WERI-Rb-1 (cell line): ENCODE measurements at regions not wholly inside any gene's neighbourhood (a gene's known extent, or its start where the extent isn't known, plus 50 kb on each side); places are given as distances from the start of the nearest gene placed in this dataset.

Experiments
- DNase-seq: peaks from one replicate; pipeline ENCODE4 v3.0.0-alpha.2; 2020
- H3K27ac ChIP-seq: fragments of 250-450 bp; sonication (Bioruptor Pico); 2 replicates; pipeline ENCODE4 v1.5.1; 2020; ENCODE audit warnings: mild to moderate bottlenecking, moderate library complexity
- H3K27me3 ChIP-seq: fragments of 250-450 bp; sonication (Bioruptor Pico); 2 replicates; pipeline ENCODE4 v1.5.1; 2021; ENCODE audit warnings: mild to moderate bottlenecking, low read depth, moderate library complexity; ENCODE audit not compliant: insufficient read depth, severe bottlenecking
- H3K36me3 ChIP-seq: fragments of 250-450 bp; sonication (Bioruptor Pico); 2 replicates; pipeline ENCODE4 v1.5.1; 2020; ENCODE audit warnings: mild to moderate bottlenecking, moderate library complexity
- H3K4me3 ChIP-seq: 2 replicates; pipeline ENCODE4 v1.5.1; 2011; ENCODE audit warnings: low read depth, mild to moderate bottlenecking, control low read depth, low read length
- H3K9me3 ChIP-seq: fragments of 250-450 bp; sonication (Bioruptor Pico); 2 replicates; pipeline ENCODE4 v1.5.1; 2021; ENCODE audit warnings: mild to moderate bottlenecking, moderate library complexity; ENCODE audit not compliant: severe bottlenecking
- TF ChIP-seq, protein P1 (sequence below): IDR thresholded peaks from 2 replicates; pipeline ENCODE4 v1.5.1; 2011; ENCODE audit warnings: low read depth, mild to moderate bottlenecking, control low read depth, inconsistent platforms, low read length

DNA sequence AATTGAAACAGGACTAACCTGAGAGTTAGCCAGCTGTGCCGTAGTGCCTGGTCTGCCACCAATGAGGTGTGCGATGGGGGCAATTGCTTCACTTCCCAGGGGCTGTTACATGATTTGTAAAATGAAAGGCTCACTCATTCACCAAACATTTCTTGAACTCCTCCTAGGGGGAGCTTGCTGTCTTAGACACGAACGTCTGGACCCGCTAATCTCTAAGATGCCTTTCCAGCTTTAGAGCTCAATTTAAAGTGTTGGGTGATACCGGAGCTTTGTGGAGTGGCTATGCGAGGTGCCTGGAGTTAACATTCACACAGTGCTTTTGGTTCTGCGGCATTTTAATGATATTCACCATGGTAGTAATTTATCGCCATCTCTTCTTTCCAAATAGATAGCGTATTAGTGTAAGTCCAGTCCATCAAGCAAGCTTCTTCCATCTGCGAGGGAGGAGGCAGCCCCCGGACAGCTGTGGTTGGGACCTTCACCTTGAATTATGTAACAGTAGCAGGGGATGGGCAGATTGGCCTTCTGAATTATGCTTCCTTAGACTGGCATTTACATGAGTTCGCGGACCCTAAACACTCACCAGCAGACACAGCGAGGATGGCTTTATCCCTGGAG, 179.9 kb downstream of the ADSS2 start:
- no peaks in the 10 kb centered on the region for H3K36me3 ChIP-seq
- H3K4me3 ChIP-seq = no peak overlapping the region
- H3K27ac ChIP-seq = no peak overlapping the region
- H3K9me3 ChIP-seq = peaks cover 20% of the 10 kb centered on the region
- no peaks in the 10 kb centered on the region for H3K27me3 ChIP-seq
- TF ChIP-seq, protein P1, sequence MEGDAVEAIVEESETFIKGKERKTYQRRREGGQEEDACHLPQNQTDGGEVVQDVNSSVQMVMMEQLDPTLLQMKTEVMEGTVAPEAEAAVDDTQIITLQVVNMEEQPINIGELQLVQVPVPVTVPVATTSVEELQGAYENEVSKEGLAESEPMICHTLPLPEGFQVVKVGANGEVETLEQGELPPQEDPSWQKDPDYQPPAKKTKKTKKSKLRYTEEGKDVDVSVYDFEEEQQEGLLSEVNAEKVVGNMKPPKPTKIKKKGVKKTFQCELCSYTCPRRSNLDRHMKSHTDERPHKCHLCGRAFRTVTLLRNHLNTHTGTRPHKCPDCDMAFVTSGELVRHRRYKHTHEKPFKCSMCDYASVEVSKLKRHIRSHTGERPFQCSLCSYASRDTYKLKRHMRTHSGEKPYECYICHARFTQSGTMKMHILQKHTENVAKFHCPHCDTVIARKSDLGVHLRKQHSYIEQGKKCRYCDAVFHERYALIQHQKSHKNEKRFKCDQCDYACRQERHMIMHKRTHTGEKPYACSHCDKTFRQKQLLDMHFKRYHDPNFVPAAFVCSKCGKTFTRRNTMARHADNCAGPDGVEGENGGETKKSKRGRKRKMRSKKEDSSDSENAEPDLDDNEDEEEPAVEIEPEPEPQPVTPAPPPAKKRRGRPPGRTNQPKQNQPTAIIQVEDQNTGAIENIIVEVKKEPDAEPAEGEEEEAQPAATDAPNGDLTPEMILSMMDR = 0 out of 2 replicates have a peak, but pooled peaks have one; percentile 11
- DNase-seq = peak; percentile 29

DNA sequence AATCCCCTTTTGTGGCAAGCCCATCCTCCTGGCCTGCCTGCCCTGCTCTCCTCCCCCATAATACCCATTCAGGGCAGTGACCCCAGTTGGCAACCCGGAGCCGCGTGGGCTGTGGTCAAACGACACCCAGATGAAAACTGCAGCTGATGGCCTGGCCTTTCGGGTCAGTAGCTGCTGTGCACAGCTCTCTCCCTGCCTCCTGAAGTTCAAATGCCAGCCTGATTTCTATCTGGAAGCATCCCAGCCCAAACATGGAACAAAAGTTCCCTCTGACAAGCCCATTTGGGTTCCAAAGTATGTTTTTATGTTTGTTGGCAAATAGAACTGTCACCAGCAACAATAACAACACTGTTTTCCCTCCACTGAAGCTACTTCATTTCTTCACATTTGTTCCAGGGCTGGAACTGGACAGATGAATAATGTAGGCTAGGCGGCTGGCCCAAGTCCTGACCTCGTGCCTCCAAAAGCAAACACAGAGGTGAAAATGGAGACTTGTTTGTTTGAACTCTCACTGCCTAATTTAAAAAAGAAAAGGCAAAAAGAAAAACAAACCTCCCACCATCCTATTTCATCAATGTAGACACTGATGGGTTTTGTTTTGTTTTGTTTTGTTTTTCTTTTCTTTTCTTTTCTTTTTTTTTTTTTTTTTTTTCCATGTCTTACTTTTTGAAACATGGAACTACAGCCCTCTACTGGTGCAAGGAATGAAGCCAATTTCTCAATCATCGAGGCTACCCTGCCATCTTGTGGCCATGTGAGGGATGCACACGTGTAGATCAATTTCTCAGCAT, 179.0 kb downstream of the ADSS2 start:
- TF ChIP-seq, protein P1 = peak; percentile 92
- peak; percentile 71 for DNase-seq
- no peaks in the 10 kb centered on the region for H3K36me3 ChIP-seq

DNA sequence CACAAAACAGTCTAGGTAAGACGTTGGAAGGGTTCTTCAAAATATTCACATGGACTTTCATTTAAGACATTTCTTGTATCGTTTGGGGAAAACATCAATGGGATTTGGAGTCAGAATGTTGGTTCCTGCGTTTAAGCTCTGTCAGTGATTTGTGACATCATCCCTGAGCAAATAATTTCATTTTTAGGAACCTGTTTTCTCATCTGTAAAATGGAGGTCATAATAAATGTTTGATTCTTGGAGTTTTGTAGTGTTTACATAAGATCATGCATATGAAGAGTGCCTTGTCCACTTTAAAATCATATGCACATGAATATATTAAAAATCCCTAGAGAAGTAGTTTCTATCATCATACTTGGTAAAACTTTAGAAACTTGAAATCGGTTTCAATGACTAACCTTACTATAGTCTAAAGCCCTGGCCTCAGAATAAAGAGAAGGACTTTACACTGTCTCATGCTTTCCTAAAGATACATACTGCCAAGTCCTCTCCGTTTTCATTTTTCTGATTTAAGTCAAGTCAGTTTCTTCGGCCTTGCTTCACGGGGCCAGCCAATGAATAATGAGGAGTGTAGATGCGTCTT, 178.4 kb downstream of the ADSS2 start:
- Histone ChIP-seq H3K4me3 (no peak overlapping the region), H3K9me3 (peaks cover 24% of the 10 kb centered on the region), H3K36me3 (no peaks in the 10 kb centered on the region), H3K27me3 (no peaks in the 10 kb centered on the region), H3K27ac (no peak overlapping the region)
- TF ChIP-seq, protein P1 = no peak
- no peak for DNase-seq

More for the DNA sequence above, 179.0 kb downstream of the ADSS2 start:
- Histone ChIP-seq H3K4me3 (no peak overlapping the region), H3K9me3 (peaks cover 20% of the 10 kb centered on the region), H3K27me3 (no peaks in the 10 kb centered on the region), H3K27ac (peak overlapping the region; percentile 24; the same call in 1 of the 2 replicates)

DNA sequence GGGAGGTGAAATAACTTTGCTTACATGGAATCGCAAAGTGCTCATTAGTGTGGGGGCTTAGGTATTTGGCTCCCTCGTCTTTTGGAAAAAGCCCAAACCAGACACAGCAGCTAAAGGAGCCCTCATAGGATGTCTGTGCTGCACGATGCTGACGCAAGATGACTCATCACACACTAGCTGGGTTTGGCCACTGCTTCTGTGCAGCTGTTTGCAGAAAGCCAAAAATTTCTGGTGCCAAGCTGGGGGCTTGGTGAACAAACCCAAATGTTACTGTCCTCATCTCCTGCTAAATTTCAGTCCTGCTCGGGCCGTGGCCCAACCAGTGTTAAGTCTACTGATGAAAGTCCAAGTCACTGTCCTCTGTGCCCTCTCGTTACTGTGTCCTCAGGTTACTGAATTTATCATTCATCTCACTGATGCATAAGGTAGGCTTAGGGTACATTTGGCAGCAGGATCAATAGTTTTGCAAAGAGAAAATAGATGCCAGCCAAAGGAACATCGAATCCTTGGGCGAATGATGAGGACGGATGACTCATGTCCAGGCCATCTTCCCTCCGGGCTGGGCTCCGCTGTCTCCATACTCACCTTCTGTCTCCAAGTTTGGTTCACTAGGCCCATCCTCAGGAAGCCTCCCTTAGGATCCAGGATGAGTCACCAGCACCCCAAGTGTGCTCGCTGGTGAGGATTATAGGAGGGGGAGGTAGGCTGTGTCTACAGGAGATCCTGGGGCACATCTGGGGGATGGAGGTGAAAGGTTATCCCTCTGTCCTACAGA, 177.7 kb downstream of the ADSS2 start:
- Histone ChIP-seq H3K27me3 (no peaks in the 10 kb centered on the region), H3K9me3 (peaks cover 31% of the 10 kb centered on the region), H3K36me3 (no peaks in the 10 kb centered on the region), H3K4me3 (no peak overlapping the region), H3K27ac (no peak overlapping the region)
- TF ChIP-seq, protein P1 = no peak
- no peak for DNase-seq

DNA sequence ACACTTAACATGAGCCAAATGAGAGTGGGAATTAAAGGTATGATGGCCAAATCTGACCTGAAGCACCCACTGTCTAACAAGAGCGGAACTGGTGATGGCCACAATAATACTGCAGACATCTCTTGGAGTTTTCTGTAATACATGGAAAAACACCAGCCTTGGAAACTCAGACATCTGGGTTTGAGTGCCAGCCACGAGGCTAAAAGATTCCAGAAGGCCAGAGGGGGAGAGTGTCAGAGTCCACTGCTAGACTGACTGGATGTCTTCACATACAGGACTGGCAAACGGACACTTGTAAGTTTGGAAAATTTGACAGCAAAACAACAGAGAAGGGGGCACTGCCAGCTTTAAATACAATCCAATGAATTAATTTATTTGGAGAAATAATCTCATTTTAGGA, 175.1 kb downstream of the ADSS2 start:
- H3K27ac ChIP-seq = no peak overlapping the region
- no peaks in the 10 kb centered on the region for H3K27me3 ChIP-seq
- TF ChIP-seq, protein P1 = no peak

More for the DNA sequence above, 175.1 kb downstream of the ADSS2 start:
- H3K36me3 ChIP-seq = no peaks in the 10 kb centered on the region
- no peak for DNase-seq
- no peak overlapping the region for H3K4me3 ChIP-seq
- peaks cover 12% of the 10 kb centered on the region for H3K9me3 ChIP-seq
